Keratinocyte (primary cell): ENCODE measurements at regions not wholly inside any gene's neighbourhood (a gene's known extent, or its start where the extent isn't known, plus 50 kb on each side); places are given as distances from the start of the nearest gene placed in this dataset.

Experiments
- DNase-seq: peaks from one replicate; pipeline ENCODE4 v3.0.0-alpha.2; 2011; ENCODE audit warnings: low read depth, missing footprints, low spot score
- FAIRE-seq: peaks from 2 replicates; lab custom pipeline; 2011; peaks lifted over from hg19 to GRCh38; lab: Jason Lieb, UNC
- H2AFZ ChIP-seq: 2 replicates; pipeline ENCODE4 v1.6.0; 2012; ENCODE audit warnings: low read length, control low read depth, inconsistent platforms; ENCODE audit not compliant: control insufficient read depth
- H3K27ac ChIP-seq: 2 replicates; pipeline ENCODE4 v1.5.1; 2011; ENCODE audit warnings: low read length; ENCODE audit not compliant: control insufficient read depth, insufficient read depth
- H3K27me3 ChIP-seq: 3 replicates; pipeline ENCODE4 v1.6.0; 2011; ENCODE audit warnings: low read length; ENCODE audit not compliant: control insufficient read depth, insufficient read depth; ENCODE audit errors: extremely low read depth
- H3K36me3 ChIP-seq, 2 experiments: 2 replicates in 1 of 2; 3 replicates in 1 of 2; pipeline ENCODE4 v1.5.1; 2011; ENCODE audit warnings: low read length in 2 of 2, mild to moderate bottlenecking in 1 of 2; ENCODE audit not compliant: control insufficient read depth in 2 of 2, insufficient read depth in 2 of 2; ENCODE audit errors: extremely low read depth in 1 of 2
- H3K4me1 ChIP-seq: 3 replicates; pipeline ENCODE4 v1.5.1; 2011; ENCODE audit warnings: low read length; ENCODE audit not compliant: control insufficient read depth, insufficient read depth; ENCODE audit errors: extremely low read depth
- H3K4me2 ChIP-seq: 3 replicates; pipeline ENCODE4 v1.6.0; 2011; ENCODE audit warnings: low read depth, low read length; ENCODE audit not compliant: control insufficient read depth, insufficient read depth; ENCODE audit errors: extremely low read depth
- H3K4me3 ChIP-seq, 3 experiments: fragments of 200-600 bp in 1 of 3; sonication (generic) in 1 of 3; 2 replicates in 2 of 3; 3 replicates in 1 of 3; pipeline ENCODE4 v1.5.1; 2011 to 2016; ENCODE audit warnings: low read length in 3 of 3, mild to moderate bottlenecking in 3 of 3, control low read depth in 2 of 3, inconsistent platforms in 1 of 3, low read depth in 1 of 3, mixed read lengths in 1 of 3, mixed run types in 1 of 3, moderate library complexity in 1 of 3; ENCODE audit not compliant: control insufficient read depth in 2 of 3, insufficient read depth in 2 of 3; ENCODE audit errors: extremely low read depth in 1 of 3
- H3K79me2 ChIP-seq: 2 replicates; pipeline ENCODE4 v1.6.0; 2012; ENCODE audit warnings: low read length; ENCODE audit not compliant: control insufficient read depth, insufficient read depth
- H3K9ac ChIP-seq: 3 replicates; pipeline ENCODE4 v1.6.0; 2011; ENCODE audit warnings: low read length; ENCODE audit not compliant: control insufficient read depth, insufficient read depth; ENCODE audit errors: extremely low read depth
- H3K9me1 ChIP-seq: 3 replicates; pipeline ENCODE4 v1.6.0; 2011; ENCODE audit warnings: low read length; ENCODE audit not compliant: control insufficient read depth, insufficient read depth; ENCODE audit errors: extremely low read depth
- H3K9me3 ChIP-seq: 2 replicates; pipeline ENCODE4 v1.5.1; 2012; ENCODE audit warnings: low read depth, low read length; ENCODE audit not compliant: control insufficient read depth
- H4K20me1 ChIP-seq: 3 replicates; pipeline ENCODE4 v1.6.0; 2011; ENCODE audit warnings: low read length; ENCODE audit not compliant: control insufficient read depth, insufficient read depth; ENCODE audit errors: extremely low read depth
- CTCF ChIP-seq, 3 experiments: IDR thresholded peaks in 1 of 3; conservative IDR thresholded peaks in 1 of 3; optimal IDR thresholded peaks in 1 of 3; 2 replicates in 2 of 3; 3 replicates in 1 of 3; pipeline versions ENCODE3 to v1.5.1; 2011; ENCODE audit warnings: low read length in 3 of 3, mild to moderate bottlenecking in 3 of 3, moderate library complexity in 2 of 3, control low read depth in 1 of 3, inconsistent platforms in 1 of 3; ENCODE audit not compliant: insufficient read depth in 2 of 3; ENCODE audit errors: extremely low read depth in 1 of 3
- EZH2 ChIP-seq: IDR thresholded peaks from one replicate; pipeline ENCODE4 v1.6.1; 2012; ENCODE audit warnings: inconsistent platforms, mild to moderate bottlenecking, low read length, moderate library complexity
- dilution Hi-C: fragments of 300-500 bp; cut with MboI; formaldehyde crosslinking; loops from one replicate; pipeline ENCODE4 v1.7.0; 2020; ENCODE audit warnings: low sequenced_read_pairs; ENCODE audit not compliant: extremely low pct_ligation_motif_present

GRCh38 chr20:43309266-43309665 lies 119.6 kb upstream of the PTPRT start:
- no peaks in the 10 kb centered on the region for H3K79me2 ChIP-seq
- no peak overlapping the region for H3K4me2 ChIP-seq
- DNase-seq (no peak), FAIRE-seq (no peak)
- no peak overlapping the region for H3K27ac ChIP-seq
- peaks cover 4% of the 10 kb centered on the region for H3K9me3 ChIP-seq
- no peak overlapping the region for H3K9ac ChIP-seq
- H3K27me3 ChIP-seq: no peaks in the 10 kb centered on the region
- dilution Hi-C loops: no loop called here
- TF ChIP-seq CTCF (optimal IDR thresholded peaks at IDR 0.05 in 1 of 3, IDR thresholded peaks at IDR 0.05 in 1 of 3, conservative IDR thresholded peaks at IDR 0.05 in 1 of 3; ENCODE audit: extremely low read depth in 1 of 3, insufficient read depth in 2 of 3, low read length in 3 of 3): no peak
- no peak for TF ChIP-seq EZH2
- H3K4me3 ChIP-seq: no peak overlapping the region
- H2AFZ ChIP-seq: no peak overlapping the region
- H3K36me3 ChIP-seq: no peaks in the 10 kb centered on the region
- no peaks in the 10 kb centered on the region for H4K20me1 ChIP-seq
- H3K9me1 ChIP-seq: no peaks in the 10 kb centered on the region
- no peaks in the 10 kb centered on the region for H3K4me1 ChIP-seq

GRCh38 chr20:43306837-43307236 lies 117.1 kb upstream of the PTPRT start:
- no peaks in the 10 kb centered on the region for H4K20me1 ChIP-seq
- H3K9me1 ChIP-seq: no peaks in the 10 kb centered on the region
- H3K4me3 ChIP-seq: no peak overlapping the region
- H3K27me3 ChIP-seq: no peaks in the 10 kb centered on the region
- H3K9me3 ChIP-seq: peaks cover 4% of the 10 kb centered on the region
- no peaks in the 10 kb centered on the region for H3K4me1 ChIP-seq
- FAIRE-seq (no peak), DNase-seq (no peak)
- dilution Hi-C loops: no loop called here
- no peak overlapping the region for H2AFZ ChIP-seq
- no peak overlapping the region for H3K9ac ChIP-seq
- no peaks in the 10 kb centered on the region for H3K36me3 ChIP-seq
- TF ChIP-seq EZH2 (no peak), CTCF (optimal IDR thresholded peaks at IDR 0.05 in 1 of 3, IDR thresholded peaks at IDR 0.05 in 1 of 3, conservative IDR thresholded peaks at IDR 0.05 in 1 of 3; ENCODE audit: extremely low read depth in 1 of 3, insufficient read depth in 2 of 3, low read length in 3 of 3) (no peak)
- no peak overlapping the region for H3K27ac ChIP-seq
- no peaks in the 10 kb centered on the region for H3K79me2 ChIP-seq
- no peak overlapping the region for H3K4me2 ChIP-seq
